HG02763 (cell line): ENCODE measurements at regions not wholly inside any gene's neighbourhood (a gene's known extent, or its start where the extent isn't known, plus 50 kb on each side); places are given as distances from the start of the nearest gene placed in this dataset.

Experiments
- ATAC-seq: cut with Tn5 transposase; IDR thresholded peaks from one replicate; pipeline ENCODE4 v1.9.1; 2021; ENCODE audit warnings: mild to moderate bottlenecking, moderate library complexity; ENCODE audit not compliant: unreplicated experiment

DNA sequence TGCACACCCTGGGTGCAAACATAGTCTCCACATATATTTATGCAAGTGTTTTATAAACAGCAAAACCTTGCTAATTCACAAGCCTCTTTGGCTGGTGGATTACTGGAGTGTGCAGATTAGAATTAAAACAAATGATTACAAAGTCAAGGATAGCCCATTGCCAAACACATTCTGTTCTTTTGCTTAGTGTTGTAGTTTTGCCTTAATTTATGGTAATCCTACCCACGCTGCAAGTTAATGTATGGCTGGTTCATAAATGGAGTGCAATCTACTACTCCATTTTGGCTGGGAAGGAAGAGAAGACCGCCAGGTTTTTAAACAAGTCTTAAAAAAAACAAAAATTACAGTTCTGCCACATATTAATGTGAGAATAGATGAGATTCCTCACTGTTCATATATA is 883.1 kb upstream of the KLHL29 start:
- ATAC-seq: no peak

DNA sequence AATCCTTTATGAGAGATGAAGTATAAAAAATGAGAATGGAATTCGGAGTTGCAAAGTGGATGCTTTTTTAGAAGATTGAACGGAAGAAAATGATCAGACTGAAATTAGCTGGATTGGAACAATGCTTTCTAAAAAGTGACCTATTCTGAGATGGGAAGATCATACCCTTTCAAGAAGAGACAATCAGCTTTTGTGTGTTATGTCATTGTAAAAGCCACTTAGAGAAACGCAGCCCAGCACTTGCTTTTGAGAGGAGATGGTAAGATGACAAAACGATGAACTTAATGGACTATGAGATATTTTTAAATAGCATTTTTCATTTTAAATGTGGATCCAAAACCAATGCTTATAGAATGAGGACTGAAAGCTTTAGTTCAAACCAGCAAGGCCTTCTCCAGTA is 871.4 kb upstream of the KLHL29 start:
- no peak for ATAC-seq

DNA sequence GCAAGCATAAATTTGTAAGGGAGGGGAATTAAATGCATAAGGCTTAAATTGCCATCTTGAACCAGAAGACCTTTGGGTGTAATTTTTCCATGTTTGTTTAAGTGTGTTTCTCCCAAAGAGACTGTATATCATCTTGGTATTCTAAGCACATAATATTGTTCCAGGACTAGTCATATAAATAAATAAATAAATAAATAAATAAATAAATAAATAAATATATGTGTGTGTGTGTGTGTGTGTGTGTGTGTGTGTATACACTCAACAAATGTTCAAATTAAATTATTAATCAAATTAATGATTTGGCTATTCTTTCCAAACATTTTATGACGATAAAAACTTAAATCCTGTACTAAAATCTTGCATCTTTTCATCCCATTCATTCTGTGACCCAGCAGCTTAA is 867.8 kb upstream of the KLHL29 start:
- no peak for ATAC-seq

DNA sequence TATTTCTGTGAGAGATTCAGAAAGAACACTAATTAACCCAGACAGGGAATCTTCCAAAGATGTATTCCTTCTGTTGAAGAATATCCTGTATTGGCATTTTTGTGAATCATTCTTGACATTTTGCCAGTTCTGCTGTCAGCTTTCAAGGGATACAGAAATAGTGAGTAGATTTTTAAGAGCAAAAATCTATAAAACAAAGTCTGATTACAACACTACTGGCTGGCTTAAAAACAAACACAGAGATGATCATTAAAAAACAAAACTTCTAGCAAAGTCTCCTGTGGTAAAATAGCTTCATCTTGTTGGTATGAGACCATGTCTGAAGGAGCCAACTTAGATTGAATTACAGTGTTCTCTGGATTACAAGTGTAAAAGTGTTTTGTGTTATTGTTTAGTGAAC is 866.3 kb upstream of the KLHL29 start:
- ATAC-seq: no peak

DNA sequence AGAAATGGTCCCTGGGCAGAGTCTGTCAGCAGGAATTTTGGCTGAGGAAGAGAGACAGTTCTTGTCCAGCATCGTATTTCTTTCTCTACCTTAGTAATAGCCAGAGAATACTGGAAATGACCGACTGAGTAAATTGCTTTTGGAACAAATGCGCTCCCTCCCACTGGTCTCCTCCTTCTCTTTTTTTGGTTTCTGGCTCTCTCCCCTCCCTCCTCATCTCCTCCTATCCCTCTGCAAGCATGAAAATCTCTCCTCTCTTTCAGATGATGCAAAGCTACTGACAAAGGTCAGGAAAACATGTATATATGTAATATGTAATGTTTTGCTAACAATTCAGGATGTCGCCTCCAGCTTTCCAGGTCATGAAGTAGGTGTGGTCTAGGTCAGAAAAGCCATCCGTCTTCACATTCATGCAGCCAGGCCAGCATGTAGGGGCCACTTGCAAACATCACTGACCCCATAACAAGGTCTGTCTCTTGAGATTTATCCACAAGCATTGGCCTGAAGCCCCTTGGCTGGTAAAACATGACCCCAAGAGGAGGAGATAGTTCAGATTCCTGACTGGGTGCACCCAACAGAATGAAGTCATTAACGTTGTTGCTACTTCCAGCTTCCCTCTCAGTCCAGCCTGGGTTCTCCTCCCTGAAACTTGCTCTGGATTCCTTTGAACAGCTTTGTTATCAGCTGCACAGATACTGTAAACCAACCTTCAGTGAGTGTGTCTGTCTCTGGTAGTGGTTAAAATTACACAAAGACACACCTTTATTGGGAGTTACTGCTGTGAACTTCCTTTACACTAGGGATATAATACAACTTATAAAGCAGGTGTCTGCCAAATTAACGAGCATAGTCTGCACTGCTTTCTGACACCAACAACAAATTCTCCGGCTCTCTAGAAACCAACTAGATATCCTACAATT is 864.4 kb upstream of the KLHL29 start:
- ATAC-seq: no peak

DNA sequence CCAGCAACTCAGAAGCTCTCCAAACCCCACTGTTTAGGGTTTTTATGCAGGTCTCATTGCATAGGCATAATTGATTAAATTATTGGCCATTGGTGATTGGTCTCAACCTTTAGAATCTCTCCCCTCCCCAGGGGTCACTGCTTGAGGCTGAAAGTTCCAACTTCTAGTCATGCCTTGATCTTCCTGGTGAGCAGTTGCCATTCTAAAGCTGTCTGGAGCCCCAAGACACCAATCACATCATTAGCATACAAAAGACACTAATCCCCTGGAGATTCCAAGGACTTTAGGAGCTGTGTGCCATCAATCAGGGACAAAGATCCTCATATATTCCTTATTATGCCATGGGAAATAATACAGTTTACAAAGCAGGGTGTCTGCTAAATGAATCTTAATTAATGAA is 863.4 kb upstream of the KLHL29 start:
- no peak for ATAC-seq

DNA sequence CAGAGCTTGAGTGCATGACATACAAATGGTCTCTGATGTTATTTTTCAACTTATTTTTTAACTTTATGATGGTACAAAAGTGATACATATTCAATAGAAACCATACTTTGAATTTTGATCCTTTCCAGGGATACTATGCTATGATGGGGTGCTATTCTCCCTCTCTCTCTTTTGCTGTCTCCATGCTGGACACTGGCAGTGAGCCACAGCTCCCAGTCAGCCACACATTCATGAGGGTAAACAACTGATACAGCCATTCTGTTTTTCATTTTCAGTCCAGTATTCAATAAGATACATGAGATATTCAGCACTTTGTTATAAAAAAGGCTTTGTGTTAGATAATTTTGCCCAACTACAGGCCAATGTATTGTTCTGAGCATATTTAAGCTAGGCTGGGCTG is 859.3 kb upstream of the KLHL29 start:
- ATAC-seq: no peak

DNA sequence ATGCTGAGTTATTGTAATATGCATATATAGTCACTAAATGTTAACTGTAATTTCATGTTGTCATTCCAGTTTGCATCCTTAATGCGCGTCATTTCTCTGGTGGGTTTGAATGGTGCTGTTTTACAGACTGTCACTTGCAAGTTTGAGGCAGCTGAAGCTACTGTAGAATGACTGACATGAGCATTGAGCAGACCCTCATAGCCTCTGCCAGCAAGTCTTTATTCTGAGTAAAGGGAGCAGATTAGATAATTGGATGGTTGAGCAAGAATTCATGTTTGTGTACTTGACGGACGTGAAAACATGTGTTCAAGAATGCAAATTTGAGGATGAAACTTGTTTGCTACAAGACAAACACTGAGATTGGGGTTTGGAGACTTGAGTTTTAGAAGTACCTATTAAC is 854.8 kb upstream of the KLHL29 start:
- ATAC-seq: no peak

DNA sequence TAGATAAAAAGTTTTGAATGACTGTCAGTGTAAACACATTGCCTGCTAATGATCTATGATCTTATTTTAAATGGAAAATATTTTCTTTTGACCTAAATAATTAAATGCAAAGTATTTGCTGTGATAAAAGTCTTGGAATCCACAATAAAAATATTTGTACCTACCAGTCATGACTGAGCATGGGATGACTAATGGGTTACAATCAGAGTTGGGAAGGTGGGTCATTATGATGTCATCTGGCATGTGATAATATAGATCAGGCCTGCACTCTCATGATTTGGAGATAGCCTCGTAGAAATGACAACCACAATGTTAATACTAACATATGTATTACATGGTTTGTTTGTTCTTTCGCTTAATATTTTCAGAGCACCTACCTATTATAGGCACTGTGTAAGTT is 848.8 kb upstream of the KLHL29 start:
- ATAC-seq: no peak

DNA sequence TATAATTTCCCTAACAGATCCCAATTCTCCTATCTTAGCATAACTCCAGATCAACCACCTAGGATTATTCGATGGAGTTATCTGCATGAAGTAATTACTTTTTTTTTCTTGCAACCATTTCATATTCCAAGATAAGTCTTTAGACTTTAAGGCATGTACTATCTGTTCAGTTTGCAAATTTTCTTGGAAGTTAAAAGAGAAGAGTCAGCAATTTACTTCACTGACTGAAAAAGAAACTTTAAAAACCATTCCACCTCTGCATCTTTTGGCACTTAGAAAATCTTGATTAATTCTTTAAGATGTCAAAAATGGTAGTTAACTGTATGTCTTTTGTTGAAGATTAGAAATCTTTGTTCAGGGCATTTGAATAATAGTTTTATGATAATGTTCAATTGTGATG is 830.5 kb upstream of the KLHL29 start:
- ATAC-seq: no peak

DNA sequence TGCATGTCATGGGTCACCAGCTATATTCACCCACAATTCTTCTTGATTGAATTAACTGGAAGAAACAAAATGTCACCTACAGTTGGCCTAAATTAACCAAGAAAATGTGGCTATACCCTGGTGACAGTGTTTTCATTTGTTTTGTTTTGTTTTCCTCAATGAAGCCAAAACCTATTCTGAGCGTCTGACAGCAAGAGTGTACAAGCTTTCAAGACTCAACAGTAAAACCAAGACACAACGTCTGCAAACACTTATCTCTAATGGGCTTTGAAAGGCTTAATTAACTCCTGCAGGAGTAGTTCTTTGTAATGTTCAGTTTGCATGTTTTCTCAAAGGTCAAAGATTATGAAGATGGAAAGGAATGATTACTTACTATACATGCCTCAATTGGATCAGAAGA is 827.6 kb upstream of the KLHL29 start:
- no peak for ATAC-seq

DNA sequence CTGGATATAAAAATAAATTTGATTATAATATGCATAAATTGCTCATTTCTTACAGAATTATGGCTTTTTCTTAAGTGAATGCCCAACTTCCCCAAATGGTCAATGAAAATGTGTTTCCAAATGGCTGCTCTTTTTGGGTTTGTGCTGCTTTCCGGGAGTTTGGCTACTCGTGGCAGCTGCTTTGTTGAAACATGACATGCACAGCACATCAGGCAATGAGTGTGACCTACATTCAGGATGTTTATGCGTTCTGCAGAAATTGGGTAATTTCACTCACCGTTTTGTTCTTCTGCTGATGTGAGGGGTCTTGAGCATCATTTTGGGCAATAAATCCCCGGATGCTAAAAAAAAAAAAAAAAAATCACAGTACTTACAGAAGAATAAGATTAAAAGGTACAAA is 825.0 kb upstream of the KLHL29 start:
- no peak for ATAC-seq

DNA sequence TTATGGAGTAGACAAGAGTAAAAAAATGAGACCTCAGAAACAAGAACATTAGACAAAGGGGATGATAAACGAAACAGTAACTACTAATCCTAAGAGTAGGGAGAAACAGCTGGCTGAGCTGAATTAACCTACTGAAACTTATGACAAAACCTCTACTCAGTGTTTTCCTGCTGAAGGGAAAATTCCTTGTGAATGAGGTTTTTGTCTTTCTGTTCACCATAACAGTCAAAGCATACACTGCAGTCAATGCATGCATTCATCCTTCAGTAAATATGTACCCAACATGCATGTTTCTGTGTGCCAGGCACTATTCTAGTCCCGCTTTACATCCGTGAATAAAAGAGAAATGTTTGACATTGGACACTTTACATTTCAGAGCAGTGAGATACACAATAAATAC is 805.6 kb upstream of the KLHL29 start:
- ATAC-seq: no peak

DNA sequence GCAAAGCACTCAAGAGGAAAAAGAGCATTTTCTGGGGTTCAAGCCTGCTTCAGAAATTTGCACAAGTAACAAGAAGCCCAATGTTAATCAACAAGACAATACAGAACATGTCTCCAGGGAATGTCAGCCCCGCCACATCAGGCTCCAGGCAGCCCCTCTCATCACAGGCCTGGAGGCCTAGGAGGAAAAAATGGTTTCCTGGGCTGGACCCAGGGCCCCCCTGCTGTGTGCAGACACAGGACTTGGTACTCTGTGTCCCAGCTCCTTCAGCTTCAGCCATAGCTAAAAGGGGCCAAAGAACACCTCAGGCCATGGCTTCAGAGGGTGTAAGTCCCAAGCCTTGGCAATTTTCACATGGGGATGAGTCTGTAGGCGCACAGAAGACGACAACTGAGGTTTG is 802.9 kb upstream of the KLHL29 start:
- no peak for ATAC-seq

DNA sequence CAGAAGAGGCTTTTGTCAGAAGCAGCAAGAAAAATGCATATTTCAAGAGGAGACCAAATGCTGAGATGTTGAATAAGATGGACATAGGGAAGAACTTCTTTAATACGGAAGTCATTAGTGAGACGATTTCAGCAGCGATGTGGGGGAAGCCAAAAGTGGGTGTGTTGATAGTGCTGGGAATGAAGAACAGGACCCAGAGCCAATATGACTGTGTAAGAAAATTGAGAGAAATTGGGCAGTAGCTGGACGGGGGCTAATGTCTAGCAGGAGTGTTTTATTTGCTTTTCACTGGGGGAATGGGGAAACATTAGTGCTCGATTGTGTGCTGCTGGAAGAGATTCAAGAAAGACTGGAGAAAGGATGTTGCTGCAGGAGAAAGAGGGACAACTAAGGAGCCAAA is 788.7 kb upstream of the KLHL29 start:
- no peak for ATAC-seq

DNA sequence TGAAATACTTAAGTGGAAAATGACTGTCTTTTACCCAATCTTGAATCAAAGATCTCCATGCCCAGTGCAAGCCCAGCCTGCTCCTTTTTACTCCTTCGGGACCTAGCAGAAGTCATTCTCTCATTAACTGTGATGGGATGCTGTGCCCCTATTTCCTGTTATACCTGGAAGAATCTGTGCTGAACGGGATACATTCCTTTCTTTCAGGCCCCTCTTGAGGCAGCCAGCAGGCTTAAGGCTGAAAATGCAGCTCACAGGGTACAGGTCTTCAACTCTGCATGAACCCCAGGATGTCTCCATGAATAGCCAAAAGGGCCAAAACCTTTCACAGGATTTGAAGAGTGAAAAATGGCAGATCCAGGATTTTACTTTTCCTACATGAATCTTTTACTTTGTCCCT is 784.8 kb upstream of the KLHL29 start:
- no peak for ATAC-seq

DNA sequence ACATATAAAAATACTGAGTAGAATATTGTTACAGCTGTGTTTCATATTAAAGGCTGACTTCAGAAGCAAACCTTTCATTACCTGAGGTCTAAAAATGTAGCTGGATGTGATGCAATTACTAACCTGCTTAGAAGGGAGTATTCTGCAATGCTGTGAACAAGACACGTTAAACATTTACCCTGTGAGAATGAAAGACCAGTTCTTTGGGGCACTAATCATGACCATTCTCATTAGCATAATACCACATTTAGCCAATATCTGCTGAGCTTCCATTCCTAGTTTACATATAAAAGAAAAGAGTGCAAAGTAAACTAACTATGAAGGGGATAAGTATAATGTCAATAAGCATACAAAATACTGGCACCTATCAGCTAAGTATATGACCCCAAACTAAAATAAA is 784.0 kb upstream of the KLHL29 start:
- ATAC-seq: no peak

DNA sequence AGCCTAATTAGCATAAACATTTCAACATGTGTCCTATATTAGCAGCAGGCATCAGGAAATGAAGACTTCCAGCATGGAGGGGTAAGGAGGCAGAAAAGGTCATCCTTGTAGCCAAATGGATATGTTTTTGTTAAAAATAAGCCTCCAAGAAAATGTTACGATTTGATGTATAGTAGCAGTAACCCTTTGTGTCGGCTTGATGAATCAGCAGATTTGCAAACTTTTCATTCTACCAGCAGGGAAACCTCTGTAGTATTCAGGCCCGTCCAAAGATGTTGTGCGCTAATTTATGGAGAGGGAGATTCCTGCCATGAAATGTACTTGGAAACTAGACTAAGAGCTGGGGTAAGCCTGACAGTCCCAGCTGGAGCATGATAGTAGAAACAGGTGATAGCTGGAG is 780.8 kb upstream of the KLHL29 start:
- no peak for ATAC-seq

DNA sequence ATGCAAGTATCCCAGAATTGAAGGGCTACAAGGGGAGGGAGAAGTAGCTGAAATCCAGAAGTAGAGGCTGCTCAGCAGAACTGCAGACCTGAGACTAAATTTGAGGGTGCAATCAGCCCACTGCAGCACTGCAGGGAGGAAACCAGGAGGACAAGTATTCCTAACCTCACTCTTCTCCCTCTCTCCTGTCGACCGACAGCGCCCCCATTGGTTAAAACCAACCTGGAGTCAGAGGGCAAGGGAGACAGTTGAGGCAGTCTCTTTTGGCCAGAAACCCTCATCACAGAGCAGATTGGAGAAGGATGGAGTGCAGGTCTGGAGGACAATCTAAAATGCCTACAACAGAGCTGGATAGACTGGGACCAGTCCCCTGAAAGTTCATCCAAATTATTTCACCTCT is 768.9 kb upstream of the KLHL29 start:
- no peak for ATAC-seq

DNA sequence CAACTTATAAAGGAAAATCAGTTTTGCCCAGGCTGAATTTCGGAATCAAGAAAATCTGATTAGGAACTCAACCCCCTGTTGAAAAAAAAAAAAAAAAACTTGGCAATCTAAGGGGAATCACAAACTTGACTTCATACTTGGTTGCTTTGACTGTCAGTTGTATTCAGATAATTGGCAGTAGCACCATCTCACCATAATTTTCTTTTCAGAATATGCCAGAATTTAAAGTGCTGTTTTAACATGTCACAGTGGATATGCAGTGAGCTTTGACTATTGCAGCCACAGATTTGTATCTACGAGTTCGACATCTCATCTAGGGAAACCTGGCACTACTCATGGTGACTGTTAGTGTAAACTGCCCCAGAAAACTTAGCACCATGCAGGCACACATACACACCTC is 761.4 kb upstream of the KLHL29 start:
- ATAC-seq: no peak

DNA sequence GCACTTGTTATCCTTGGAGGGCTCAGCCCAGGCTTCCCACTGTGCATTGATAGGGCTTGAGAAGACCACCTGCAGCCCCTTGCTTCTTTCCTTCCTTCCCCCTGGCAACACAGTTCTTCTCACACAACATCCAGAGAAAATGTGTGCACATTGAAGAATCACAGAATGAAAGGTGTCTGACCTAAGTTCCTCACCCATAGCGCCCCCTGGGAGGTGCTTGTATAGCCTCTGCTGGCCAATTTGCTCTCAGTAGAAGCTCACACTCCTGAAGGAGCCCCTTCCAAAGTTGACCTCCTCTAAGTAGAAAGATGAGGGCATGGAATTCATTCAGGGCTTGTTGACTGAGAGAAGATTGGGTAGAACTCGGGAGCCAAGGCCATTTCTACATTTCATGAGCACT is 758.4 kb upstream of the KLHL29 start:
- ATAC-seq: no peak

DNA sequence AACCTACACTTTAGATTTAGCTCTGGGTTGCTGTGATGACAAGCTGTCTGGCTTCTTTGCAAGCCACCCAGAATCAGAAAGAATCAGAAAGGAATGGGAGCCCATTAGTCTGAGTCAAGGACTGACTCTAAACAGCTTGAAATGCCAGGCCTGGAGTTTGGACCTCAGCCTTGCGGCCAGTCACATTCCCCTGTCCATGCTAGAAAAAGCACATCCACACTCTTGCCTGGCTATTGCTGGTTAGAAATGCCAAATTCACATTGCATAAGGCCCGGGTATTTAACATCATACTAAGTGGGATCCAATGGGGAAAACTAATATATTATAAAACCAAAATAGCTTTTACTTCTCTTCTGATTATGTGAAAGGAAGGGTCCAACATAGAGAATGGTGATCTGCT is 756.8 kb upstream of the KLHL29 start:
- no peak for ATAC-seq

DNA sequence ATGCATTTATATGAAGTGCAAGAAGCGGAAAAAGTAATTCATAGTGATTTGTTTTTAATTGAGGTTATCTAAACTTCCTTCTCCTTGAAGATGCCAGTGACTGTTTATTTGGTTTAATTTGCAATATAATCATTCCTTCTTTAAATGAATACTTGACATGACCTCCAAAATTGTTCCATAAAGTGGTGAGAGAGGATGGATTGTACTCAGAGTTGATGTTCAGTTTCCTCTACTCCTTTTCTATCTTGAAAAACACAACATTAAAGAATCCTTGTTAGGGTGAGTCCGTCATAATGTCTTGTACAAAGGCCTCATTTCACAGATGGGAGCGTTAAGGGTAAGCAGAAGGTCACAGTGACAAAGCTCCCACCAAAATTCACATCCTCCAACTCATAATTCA is 756.1 kb upstream of the KLHL29 start:
- no peak for ATAC-seq
